GM11168 (cell line): ENCODE measurements at regions not wholly inside any gene's neighbourhood (a gene's known extent, or its start where the extent isn't known, plus 50 kb on each side); places are given as distances from the start of the nearest gene placed in this dataset.
"Not testable (repeated sequence)": the region's sequence is repeated elsewhere in the genome, so short reads cannot be mapped to it uniquely, and the experiment has no call there.

Experiments used
- in situ Hi-C: fragments of 300-500 bp; cut with MboI; formaldehyde crosslinking; loops from one replicate; pipeline ENCODE4 v1.12.0; 2022; ENCODE audit warnings: low sequenced_read_pairs; ENCODE audit not compliant: unreplicated experiment

DNA sequence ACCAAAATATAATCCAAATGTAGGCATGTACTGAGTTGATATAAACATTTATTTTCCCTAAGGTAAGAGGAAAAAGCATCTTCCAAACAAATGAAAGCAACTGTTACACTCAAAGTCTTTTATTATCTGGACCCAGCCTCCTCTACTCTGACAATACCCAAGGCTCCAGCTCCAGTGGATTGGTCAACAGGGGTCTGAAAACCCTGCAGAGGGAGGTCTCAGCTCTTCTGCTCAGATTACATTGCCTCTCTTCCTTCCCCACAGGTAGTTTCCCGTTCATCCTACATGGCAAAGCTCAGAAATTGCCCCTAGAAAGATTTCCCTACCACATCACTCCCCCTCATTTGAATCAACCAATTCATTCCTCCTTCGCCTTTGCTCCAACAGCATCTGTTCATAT lies 457.0 kb downstream of the METTL4 start:
- in situ Hi-C loops = loop anchor here (25.0 kb wide), 1 partner anchor 423 kb away; no protein-coding TSS in a partner anchor

DNA sequence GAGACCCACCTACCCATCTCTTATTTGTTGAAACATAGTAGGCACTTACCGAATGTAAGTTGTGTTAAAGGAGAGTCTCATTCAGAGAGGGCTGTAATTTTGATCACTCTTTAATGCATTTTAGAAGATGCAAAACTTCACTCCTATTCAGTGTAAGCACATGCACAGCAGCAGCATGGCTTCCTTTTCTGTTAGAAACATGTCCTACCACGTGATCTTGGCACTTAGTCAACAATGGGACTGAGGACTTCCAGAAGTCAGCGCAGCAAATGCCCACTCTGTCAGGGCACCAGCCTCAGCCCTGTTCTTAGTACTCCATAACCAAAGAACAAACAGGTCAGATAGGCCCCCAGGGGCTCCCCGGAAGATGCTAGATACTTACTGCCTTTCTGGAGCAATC lies 456.5 kb downstream of the METTL4 start:
- in situ Hi-C loops = loop anchor here (25.0 kb wide), 1 partner anchor 423 kb away; no protein-coding TSS in a partner anchor

DNA sequence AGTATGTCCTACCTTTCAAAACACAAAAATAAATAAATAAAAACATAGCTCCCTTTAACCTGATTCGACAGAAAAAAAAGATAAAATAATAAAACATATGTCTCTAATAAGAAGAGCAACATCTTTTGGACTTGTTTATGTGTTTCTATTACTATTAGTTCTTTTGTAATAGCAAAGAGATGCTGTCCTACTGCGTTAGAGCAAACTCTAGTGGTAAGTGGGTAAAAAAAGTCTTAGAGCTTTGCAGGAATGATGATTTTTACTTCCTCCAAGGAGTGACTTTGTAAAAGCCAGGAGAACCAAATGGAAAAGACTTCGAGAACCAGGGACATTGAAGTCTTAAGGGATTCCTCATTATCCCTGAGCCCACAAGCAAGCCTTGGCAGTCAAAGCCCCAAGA lies 450.1 kb downstream of the METTL4 start:
- in situ Hi-C loops = loop anchor here (25.0 kb wide), 1 partner anchor 416 kb away; no protein-coding TSS in a partner anchor

DNA sequence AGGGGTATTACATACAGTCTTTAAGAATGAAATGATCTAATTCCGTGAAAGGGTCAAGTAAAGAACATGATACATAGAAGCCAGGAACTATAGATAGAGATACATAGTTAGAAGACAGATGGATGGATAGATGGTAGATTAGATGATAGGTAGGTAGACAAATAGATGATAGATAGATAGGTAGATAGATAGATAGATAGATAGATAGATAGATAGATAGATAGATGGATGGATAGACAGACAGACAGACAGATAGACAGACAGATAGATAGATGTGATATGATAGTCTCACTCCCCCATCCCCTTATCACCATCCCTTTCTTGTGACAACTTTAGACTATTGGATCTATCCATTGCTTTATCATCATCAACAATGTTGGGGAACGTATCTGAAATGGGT lies 448.2 kb downstream of the METTL4 start:
- in situ Hi-C loops = loop anchor here (25.0 kb wide), 1 partner anchor 414 kb away; no protein-coding TSS in a partner anchor

DNA sequence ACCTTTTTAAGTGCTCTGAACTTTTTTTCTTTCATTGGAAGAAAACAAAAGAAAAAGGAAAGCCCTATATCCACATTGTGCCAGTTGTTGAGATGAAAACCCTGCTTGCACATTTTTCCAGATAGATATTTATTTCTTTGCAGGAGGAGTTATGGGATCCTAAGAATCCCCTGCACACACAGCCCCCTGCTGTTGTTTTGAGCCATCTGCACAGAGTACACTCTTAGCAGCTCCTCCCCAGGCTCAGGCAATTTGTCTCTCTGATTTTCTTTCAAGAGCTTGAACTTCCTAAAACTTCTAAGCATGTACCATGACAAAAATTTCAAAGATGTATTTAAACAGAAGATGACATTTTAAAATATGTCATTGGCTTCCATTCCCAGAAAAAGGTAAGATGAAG lies 436.9 kb downstream of the METTL4 start:
- in situ Hi-C loops = no loop called here

DNA sequence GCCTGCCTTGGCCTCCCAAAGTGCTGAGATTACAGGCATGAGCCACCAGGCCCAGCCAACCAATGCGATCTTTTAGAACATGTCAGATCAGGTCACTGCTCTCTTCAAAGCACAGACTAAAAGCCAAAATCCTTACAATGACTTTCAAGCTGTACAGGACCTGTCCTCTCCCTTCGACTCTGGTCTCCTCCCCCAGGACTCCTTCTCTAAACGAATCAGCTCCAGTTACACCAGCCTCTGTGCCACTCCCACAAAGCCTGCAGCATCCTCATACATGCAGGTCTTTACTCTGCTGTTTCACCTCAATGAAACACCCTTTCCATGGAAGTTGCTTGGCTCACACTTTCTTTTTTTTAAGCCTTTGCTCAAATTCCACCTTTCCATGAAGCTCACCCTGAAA lies 436.0 kb downstream of the METTL4 start:
- in situ Hi-C loops = no loop called here

DNA sequence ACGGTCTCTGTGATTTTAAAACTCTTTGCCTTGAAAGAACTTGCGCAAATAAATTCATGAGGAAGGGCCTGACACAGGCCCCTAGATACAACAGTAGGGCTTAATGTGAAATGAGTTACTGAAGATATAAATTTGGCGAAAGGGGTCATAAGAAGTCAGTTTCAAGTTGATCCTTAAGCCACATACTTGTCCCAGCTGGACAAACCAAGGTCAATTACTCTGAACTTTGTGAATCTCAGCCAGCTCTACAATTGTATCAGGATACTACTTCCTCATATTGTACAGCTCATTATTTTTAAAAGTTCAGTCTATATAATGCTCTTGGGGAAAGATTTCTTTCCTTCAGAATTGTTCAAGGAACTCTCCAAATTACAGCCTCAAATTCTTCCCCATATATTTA lies 432.8 kb downstream of the METTL4 start:
- in situ Hi-C loops = no loop called here

DNA sequence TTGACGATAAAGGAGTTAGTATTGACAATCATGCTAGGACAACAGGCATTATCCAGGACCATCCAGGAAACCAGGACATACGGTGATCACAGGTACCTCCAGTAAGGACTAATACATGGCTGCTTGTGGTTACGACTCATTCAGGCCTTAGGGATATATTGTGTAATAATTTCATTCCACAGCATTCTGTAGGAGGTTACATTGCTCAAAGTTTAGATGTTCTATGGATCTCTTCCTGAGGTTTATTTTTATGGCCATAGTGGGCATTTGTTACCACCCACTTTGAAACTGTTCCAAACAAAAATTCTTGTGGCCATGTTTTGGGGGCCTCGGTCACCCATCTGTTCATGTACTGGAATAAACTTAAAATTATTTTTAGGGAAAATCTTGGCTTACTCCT lies 431.6 kb downstream of the METTL4 start:
- in situ Hi-C loops = no loop called here

DNA sequence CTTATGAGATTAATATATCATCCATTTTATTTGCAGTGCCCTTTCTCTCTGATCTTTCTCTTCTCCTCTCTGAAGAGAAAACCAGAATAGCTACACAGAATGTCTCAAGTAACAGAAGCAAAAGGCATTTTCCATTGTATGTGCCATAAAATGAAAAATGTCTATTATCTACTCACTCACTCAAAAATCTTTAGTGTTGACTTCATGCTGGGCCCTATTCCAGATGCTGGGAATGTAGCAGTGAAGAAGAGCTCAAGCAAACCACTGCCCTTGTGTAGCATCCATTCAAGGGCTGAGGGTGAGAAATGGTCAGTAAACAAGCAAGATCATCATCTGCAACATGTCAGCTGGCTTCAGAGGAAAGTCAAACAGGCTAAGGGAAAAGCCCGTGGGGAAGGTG lies 427.7 kb downstream of the METTL4 start:
- in situ Hi-C loops = no loop called here

DNA sequence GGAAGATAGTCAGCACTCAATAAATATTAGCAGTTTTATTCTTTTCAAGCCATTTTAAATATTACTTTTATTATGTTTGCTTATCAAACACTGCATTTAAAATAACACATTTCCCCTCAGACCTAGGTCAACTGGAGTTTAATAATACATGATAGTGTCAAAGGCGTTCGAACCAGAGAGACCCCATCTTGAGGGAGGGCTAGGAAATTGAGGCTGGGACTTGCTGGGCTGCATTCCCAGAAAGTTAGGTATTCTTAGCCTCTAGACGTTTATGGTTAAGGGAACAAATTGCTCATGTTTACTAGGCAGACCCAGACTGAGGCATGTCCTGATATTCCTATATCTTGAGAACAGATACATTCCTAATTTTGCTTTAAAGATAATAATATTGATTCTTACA lies 426.5 kb downstream of the METTL4 start:
- in situ Hi-C loops = no loop called here

DNA sequence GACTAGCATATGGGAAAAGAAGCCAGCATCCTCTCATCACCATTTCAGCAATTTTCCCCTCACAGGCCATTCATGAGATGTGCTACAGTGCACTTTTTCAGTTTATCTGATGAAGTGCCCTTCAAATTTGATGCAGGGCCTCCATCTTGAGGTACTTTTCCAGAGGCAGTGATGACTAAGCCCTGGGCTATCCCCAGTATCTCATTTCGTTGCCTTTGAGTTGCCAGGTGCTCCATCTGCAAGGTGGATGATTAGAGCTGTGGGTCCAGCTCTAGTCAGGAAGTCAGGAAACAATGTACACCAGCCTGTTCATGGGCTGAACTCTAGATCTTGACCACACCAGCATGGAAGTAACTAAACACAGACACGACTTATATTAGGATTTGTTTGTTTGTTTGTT lies 425.2 kb downstream of the METTL4 start:
- in situ Hi-C loops = no loop called here

DNA sequence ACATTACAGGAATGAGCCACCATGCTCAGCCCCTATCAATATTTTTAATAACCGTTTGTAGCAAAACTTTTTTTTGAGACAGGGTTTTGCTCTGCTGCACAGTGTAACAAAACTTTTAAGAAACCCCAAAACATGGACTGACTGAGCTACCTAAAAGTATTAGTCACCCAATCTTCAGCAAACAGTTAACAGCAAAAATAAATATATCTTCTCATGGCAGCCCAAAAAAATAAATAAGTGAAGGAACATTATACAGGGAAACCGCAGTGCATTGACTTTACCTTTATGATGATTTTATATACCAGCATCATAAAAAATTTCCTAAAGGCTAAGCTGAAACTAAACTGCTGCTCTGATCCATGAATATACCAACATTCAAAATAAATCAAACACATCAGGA lies 424.6 kb downstream of the METTL4 start:
- in situ Hi-C loops = no loop called here

DNA sequence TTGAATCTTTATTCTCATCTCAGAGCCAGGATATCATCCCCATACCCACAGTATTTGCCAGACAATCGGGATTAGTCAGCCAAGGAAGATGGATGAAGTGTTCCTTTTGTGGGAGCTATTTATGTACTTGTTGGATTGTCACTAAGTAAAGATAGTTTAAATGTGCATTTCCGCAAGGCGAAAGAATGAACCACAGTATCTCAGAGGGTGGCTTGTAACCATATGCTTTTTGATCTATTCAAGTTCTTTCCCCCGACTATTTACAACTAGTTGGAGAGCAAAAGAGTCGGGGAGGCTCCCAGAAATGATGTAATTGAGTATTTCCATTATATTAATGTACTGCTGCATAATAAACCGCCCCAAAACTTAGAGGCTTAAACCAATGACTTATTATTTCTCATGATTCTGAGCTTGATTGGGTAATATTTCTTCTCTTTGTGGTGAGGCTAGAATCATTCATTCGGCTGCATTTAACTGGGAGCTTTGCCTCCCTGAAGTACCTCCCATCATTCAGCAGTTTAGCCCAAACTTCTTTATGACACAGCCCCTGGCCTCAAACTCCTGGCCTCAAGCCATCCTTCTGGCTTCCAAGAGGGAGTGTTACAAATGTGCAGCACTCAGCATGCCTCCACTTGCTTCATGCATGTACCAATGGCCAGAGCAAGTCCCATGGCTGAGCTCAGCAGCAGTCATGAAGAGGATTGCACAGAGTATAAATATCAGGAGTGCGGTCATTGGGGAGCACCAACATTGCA lies 423.7 kb downstream of the METTL4 start:
- in situ Hi-C loops = no loop called here

DNA sequence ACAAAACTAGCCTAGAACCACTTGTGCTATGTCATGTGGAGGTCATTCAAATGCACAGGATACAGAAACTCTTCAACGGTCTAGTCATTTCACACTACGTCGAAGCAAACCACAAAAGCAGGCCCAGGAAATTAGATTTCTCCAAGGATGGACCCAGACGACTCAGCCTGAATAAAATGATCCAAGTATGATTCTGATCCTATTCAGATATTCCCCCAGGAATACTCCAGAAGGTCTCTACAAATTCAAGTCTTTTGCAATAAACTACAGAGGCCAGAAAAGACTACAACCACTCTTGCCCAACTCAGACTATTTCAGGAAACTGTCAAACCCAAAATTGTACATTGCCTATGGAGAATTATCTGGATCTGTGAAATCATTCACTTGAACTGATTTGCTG lies 422.5 kb downstream of the METTL4 start:
- in situ Hi-C loops = no loop called here

DNA sequence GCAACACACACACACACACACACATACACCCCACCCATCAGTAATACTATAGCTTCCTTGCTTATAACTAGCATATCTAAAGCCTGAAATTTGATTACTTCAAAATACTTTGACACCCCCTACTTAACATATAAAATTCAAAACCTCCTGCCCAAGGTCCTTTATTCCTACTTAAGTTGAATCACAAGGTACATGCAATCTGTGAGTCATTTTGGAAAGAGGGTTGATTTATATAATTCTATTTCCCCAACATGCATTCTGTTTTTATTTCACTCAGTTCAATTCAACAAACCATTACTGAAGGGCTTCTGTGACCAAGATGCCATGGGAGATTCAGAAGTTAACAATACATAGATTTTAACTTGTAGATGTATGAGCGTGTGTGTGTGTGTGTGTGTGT lies 420.7 kb downstream of the METTL4 start:
- in situ Hi-C loops = no loop called here

DNA sequence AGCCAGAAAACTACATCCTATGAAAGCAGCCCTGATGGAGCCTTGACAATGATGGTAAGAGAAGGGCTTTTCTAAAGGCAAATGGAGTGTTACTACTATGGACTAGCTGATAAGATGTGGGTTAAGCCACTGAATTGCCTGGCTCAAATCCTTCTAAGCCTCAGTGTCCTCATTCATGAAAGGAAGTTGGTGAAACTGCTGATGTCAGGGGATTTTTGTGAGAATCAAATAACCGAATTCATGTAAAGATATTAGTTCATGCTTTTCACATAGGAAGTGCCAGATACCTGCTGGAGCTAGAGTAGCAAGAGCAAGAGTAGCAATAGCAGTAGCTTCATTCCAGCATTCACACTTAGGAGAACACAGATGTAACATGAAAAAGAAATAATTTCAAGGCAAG lies 417.0 kb downstream of the METTL4 start:
- in situ Hi-C loops = no loop called here

DNA sequence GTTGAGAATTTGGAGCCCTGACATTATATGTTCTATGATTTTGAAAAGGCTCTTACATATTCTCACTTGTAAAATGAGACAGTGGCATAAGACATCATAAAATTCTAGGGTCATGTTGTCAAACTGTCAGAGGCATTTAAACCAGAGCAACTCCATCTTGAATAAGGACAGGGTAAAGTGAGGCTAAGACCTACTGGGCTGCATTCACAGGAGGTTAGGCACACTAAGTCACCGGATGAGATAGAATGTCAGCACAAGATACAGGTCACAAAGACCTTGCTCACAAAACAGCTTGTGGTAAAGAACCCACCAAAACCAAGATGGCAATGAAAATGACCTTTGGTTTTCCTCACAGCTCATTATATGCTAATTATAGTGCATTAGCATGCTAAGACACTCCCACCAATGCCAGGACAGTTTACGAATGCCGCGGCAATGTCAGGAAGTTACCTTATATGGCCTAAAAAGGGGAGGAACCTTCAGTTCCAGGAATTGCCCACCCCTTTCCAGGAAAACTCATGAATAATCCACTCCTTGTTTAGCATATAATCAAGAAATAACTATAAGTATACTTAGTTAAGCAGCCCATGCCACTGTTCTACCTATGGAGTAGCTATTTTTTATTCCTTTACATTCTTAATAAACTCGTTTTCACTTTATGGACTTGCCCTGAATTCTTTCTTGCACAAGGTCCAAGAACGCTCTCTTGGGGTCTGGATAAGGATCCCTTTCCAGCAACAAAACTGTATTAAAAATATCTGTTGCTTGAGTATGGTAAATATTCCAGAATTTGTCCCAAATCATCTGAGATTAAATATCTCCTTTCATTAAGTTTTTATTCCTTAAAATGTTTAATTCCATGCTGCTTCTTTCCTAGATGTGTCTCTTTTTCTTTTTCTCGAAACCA lies 406.4 kb downstream of the METTL4 start:
- in situ Hi-C loops = no loop called here

DNA sequence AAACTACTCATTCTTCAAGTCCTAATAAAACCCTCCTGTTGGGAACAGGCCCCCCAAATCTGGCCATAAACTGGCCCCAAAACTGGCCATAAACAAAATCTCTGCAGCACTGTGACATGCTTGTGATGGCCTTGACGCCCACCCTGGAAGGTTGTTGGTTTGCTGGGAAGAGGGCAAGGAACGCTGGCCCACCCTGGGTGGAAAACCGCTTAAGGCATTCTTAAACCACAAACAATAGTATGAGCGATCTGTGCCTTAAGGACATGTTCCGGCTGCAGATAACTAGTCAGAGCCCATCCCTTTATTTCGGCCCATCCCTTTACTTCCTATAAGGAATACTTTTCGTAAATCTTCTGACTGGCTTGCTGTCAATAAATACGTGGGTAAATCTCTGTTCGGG lies 404.4 kb downstream of the METTL4 start:
- in situ Hi-C loops = not testable (repeated sequence)

DNA sequence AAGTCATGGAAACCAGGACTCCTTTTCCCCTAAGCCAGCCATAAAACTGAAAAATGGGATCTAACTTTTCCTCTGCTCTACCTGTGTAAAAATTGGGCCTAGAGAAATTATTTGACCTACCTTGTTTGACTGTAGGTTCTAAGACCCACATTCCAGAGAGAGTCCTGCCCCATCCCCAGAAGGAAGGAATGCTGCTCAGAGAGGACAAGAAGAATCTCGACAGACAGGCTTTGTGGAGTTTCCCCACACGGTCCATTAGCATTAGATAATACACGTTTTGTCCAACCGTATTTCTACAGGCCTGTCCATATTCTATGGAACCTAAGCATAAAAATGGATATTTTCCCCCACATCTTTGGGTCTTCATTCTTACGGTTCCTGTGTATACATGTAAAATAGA lies 403.3 kb downstream of the METTL4 start:
- in situ Hi-C loops = no loop called here

DNA sequence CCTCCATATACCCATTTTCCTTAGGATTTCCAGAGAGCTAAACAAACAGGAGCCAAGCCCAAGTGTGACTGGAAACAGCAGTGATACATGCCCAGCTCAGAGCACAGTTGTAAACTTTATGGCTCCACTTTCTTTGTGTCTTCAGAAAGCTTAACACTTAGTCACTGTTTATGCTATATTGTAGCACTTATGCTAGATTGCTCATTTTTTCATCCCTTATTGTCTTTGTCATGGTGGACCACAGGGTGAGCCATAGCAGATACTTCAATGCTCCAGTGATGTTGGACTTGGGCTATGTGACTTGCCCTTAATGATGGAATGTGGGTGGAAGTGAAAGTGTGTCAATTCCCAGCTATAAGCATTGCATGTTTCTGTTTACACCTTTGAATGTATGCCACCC lies 401.6 kb downstream of the METTL4 start:
- in situ Hi-C loops = no loop called here

DNA sequence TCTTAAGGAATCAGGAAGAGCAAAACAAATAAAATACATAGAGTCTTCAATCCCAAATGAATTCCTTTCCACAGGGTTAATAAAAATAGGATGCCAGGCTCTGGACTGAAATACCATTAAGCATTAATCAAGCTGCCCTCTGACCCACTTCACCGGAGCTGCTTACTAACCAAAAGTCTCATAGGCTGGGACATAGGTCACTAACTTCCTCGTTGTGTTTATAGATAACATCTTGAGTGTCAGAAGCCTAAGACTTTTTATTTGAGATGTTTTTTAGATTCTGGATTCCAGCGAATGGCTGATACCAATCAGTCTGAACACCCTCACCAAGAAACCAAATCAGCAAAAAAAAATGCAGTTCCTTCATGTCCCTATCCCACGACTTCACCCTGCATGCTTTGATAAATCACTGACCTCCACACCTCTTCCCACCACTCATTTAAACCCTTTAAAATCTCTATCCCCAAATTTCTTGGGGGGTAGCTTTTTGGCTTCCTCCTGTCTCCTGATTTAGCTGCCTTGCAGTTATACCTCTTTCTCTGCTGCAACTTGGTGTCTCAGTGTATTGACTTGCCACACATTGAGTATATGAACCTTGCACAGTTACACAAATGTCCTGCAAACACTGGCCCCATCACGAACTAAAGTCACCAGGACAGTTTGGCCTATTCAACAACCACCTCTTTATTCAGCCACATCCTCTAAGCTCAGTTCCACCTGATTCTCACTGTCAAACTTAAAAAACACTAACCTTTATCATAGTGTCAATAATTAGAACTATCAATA lies 399.3 kb downstream of the METTL4 start:
- in situ Hi-C loops = no loop called here
